ENCODE measurements at regions not wholly inside any gene's neighbourhood (a gene's known extent, or its start where the extent isn't known, plus 50 kb on each side); places are given as distances from the start of the nearest gene placed in this dataset.

DNA sequence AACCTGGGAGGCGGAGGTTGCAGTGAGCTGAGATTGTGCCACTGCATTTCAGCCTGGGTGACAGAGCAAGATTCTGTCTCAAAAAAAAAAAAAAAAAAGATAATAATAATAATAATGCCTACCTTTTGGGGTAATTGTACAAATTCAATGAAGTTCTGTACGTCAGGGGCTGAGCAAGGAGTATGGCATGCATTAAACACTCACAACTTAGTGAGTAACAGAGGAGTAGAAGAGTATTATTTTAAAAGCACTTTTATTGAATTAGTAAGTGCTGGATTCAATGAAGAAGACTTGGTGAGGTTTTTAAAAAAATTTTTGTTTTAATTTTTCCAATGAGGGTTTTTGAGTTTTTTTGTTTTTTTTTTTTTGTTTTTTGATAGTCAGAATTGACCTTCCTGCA is 783.6 kb upstream of the TBX3 start:
- WGBS, 2 experiments (ENCODE audit: extremely low coverage in 1 of 2, insufficient coverage in 1 of 2, insufficient read length in 1 of 2, insufficient replicate concordance in 2 of 2, low coverage in 1 of 2, low lambda C conversion rate in 2 of 2, missing lambda C conversion rate in 1 of 2): 90% methylated on average over 2 of the region's 2 CpGs; no CpG with 5 or more reads in 1 of the 2 experiments
- Histone ChIP-seq H3K27me3 (replicated peaks in 1 of 4; ENCODE audit: control insufficient read depth in 3 of 4, extremely low read depth in 1 of 4, insufficient read depth in 3 of 4, low read length in 3 of 4) (no peaks in the 10 kb centered on the region), H3K4ac (replicated peaks; ENCODE audit: insufficient read length, low read depth, low read length) (no peak overlapping the region), H4K20me1 (replicated peaks in 1 of 2; ENCODE audit: control insufficient read depth in 1 of 2, insufficient read depth in 2 of 2, low read length in 2 of 2) (no peaks in the 10 kb centered on the region), H4K5ac (ENCODE audit: insufficient read length, low read depth, low read length) (no peak overlapping the region), H2AFZ (ENCODE audit: low read length) (no peak overlapping the region), H3K4me2 (ENCODE audit: insufficient read depth in 1 of 2, low read depth in 2 of 2, low read length in 2 of 2) (no peak overlapping the region), H2BK12ac (ENCODE audit: low read depth, low read length) (no peak overlapping the region), H3K4me3 (ENCODE audit: extremely low read depth in 1 of 4, insufficient read depth in 2 of 4, low read depth in 3 of 4, low read length in 4 of 4) (no peak overlapping the region), H3K18ac (ENCODE audit: extremely low read depth, low read length) (no peak overlapping the region), H2AK5ac (ENCODE audit: low read depth, low read length) (no peak overlapping the region), H3K79me1 (ENCODE audit: low read depth, low read length) (no peaks in the 10 kb centered on the region), H2BK5ac (ENCODE audit: low read depth, low read length) (no peak overlapping the region), H3K36me3 (ENCODE audit: control insufficient read depth in 2 of 4, insufficient read depth in 4 of 4, low read length in 3 of 4) (no peaks in the 10 kb centered on the region), H3K4me1 (replicated peaks in 1 of 4; ENCODE audit: control insufficient read depth in 3 of 4, insufficient read depth in 4 of 4, low read length in 3 of 4) (peaks cover 0 to 3% (median 0%) of the 10 kb centered on the region in 4 experiments; a peak in 3 of 7 replicates), H3K23me2 (ENCODE audit: low read depth, low read length) (no peaks in the 10 kb centered on the region), H3K9ac (replicated peaks in 1 of 4; ENCODE audit: extremely low read depth in 1 of 4, low read depth in 3 of 4, low read length in 3 of 4) (no peak overlapping the region), H3K9me3 (ENCODE audit: insufficient read depth in 2 of 2, low read depth in 1 of 2, low read length in 1 of 2) (no peaks in the 10 kb centered on the region), H3K27ac (ENCODE audit: low read depth, low read length) (no peak overlapping the region), H3K14ac (ENCODE audit: insufficient read length) (no peak overlapping the region), H4K91ac (replicated peaks; ENCODE audit: insufficient read length, low read length) (no peak overlapping the region), H3K79me2 (ENCODE audit: control insufficient read depth in 1 of 2, insufficient read depth in 2 of 2, low read length in 2 of 2) (no peaks in the 10 kb centered on the region), H3K56ac (replicated peaks; ENCODE audit: insufficient read length, low read depth, low read length) (no peak overlapping the region), H2BK20ac (ENCODE audit: low read length) (no peak overlapping the region), H2BK15ac (ENCODE audit: low read length) (no peak overlapping the region), H4K8ac (ENCODE audit: extremely low read depth, insufficient read depth, low read length) (no peak overlapping the region), H2BK120ac (replicated peaks; ENCODE audit: low read depth, low read length) (no peak overlapping the region), H3K23ac (ENCODE audit: insufficient read length) (no peak overlapping the region)
- FAIRE-seq (no peak), DNase-seq (ENCODE audit: low read depth in 1 of 2, low spot score in 2 of 2) (no peak)
- POLR2A ChIA-PET (ENCODE audit: partially characterized antibody): no interaction called here
- CTCF ChIA-PET (ENCODE audit: partially characterized antibody): interaction anchor here (0.7 to 5.3 kb wide), 4 partner anchors 10 to 770 kb away, joined by 3 to 33 read pairs (median 4); no protein-coding TSS in a partner anchor
- TF ChIP-seq SP1 (IDR thresholded peaks at IDR 0.05; ENCODE audit: low read depth, low read length) (no peak), POLR2AphosphoS5 (IDR thresholded peaks at IDR 0.05; ENCODE audit: low read depth, low read length) (no peak), KDM5A (IDR thresholded peaks at IDR 0.05; ENCODE audit: low read length) (no peak), EGR1 (IDR thresholded peaks at IDR 0.05; ENCODE audit: borderline replicate concordance, low read depth, low read length) (no peak), EZH2 (IDR thresholded peaks at IDR 0.05; ENCODE audit: low read depth, low read length, severe bottlenecking) (no peak), YY1 (IDR thresholded peaks at IDR 0.05; ENCODE audit: low read depth, low read length) (no peak), SIRT6 (IDR thresholded peaks at IDR 0.05; ENCODE audit: low read length) (no peak), FOSL1 (IDR thresholded peaks at IDR 0.05; ENCODE audit: insufficient read depth, low read depth, low read length) (no peak), HDAC2 (IDR thresholded peaks at IDR 0.05; ENCODE audit: borderline replicate concordance in 1 of 2, low read depth in 2 of 2, low read length in 2 of 2) (no peak), SUZ12 (IDR thresholded peaks at IDR 0.05; ENCODE audit: low read length) (no peak), TAF7 (optimal IDR thresholded peaks at IDR 0.05; ENCODE audit: borderline replicate concordance, low read depth, low read length) (no peak), RNF2 (IDR thresholded peaks at IDR 0.05; ENCODE audit: borderline replicate concordance, low read depth, low read length, missing control alignments, poor library complexity, severe bottlenecking) (no peak), SP4 (IDR thresholded peaks at IDR 0.05; ENCODE audit: low read length) (no peak), RXRA (IDR thresholded peaks at IDR 0.05; ENCODE audit: insufficient read depth, low read depth, low read length) (no peak), CBX5 (IDR thresholded peaks at IDR 0.05; ENCODE audit: low read depth, low read length) (no peak), CREB1 (IDR thresholded peaks at IDR 0.05) (no peak)

Data from H1 (cell line).